GM21360 (cell line): ENCODE measurements at regions not wholly inside any gene's neighbourhood (a gene's known extent, or its start where the extent isn't known, plus 50 kb on each side); places are given as distances from the start of the nearest gene placed in this dataset.

ENCODE experiments used
- ATAC-seq: cut with Tn5 transposase; IDR thresholded peaks from one replicate; pipeline ENCODE4 v1.9.1; 2021; ENCODE audit warnings: mild to moderate bottlenecking, moderate library complexity; ENCODE audit not compliant: unreplicated experiment

GRCh38 chrX:43481576-43481975, 174.5 kb upstream of the MAOA start:
- no peak for ATAC-seq

GRCh38 chrX:43493756-43494155, 162.3 kb upstream of the MAOA start:
- no peak for ATAC-seq

GRCh38 chrX:43500246-43500645, 155.9 kb upstream of the MAOA start:
- ATAC-seq, result no peak

- ATAC-seq, result no peak
These were observed 155.0 kb upstream of the MAOA start for GRCh38 chrX:43500996-43501694.

- no peak for ATAC-seq
These were observed 151.7 kb upstream of the MAOA start for GRCh38 chrX:43504394-43504793.

- ATAC-seq, result no peak
These were observed 150.3 kb upstream of the MAOA start for GRCh38 chrX:43505769-43506168.

GRCh38 chrX:43508694-43509093, 147.4 kb upstream of the MAOA start:
- ATAC-seq, result no peak

GRCh38 chrX:43510209-43510608, 145.9 kb upstream of the MAOA start:
- no peak for ATAC-seq

GRCh38 chrX:43513085-43513484, 143.0 kb upstream of the MAOA start:
- no peak for ATAC-seq

- no peak for ATAC-seq
These were observed 141.3 kb upstream of the MAOA start for GRCh38 chrX:43514820-43515219.

GRCh38 chrX:43522582-43522981, 133.5 kb upstream of the MAOA start:
- ATAC-seq, result no peak

GRCh38 chrX:43525901-43526610, 130.0 kb upstream of the MAOA start:
- ATAC-seq, result no peak

- ATAC-seq, result no peak
These were observed 129.2 kb upstream of the MAOA start for GRCh38 chrX:43526878-43527277.

GRCh38 chrX:43527801-43528200, 128.3 kb upstream of the MAOA start:
- no peak for ATAC-seq

- ATAC-seq, result no peak
These were observed 125.3 kb upstream of the MAOA start for GRCh38 chrX:43530837-43531236.

- no peak for ATAC-seq
These were observed 115.8 kb upstream of the MAOA start for GRCh38 chrX:43540318-43540717.

- ATAC-seq, result no peak
These were observed 104.5 kb upstream of the MAOA start for GRCh38 chrX:43551590-43551989.

GRCh38 chrX:43552156-43552555, 103.9 kb upstream of the MAOA start:
- ATAC-seq, result no peak

- no peak for ATAC-seq
These were observed 103.4 kb upstream of the MAOA start for GRCh38 chrX:43552703-43553102.

GRCh38 chrX:43553257-43553656, 102.8 kb upstream of the MAOA start:
- ATAC-seq, result no peak

GRCh38 chrX:43556207-43556606, 99.9 kb upstream of the MAOA start:
- no peak for ATAC-seq

- ATAC-seq, result no peak
These were observed 98.3 kb upstream of the MAOA start for GRCh38 chrX:43557792-43558191.

GRCh38 chrX:43559644-43560043, 96.5 kb upstream of the MAOA start:
- no peak for ATAC-seq
